T-cell (primary cell): ENCODE measurements at regions not wholly inside any gene's neighbourhood (a gene's known extent, or its start where the extent isn't known, plus 50 kb on each side); places are given as distances from the start of the nearest gene placed in this dataset.
"Not testable (repeated sequence)": the region's sequence is repeated elsewhere in the genome, so short reads cannot be mapped to it uniquely, and the experiment has no call there.

Experiments used
- ATAC-seq, 4 experiments: fragments of 200-7000 bp in 3 of 4; fragments of 150-1000 bp in 1 of 4; cut with Tn5 transposase; replicated peaks in 1 of 4; 1 replicate in 3 of 4; 2 replicates in 1 of 4; pipeline ENCODE4 v1.10.0; 2021; ENCODE audit warnings: moderate library complexity in 3 of 4, mild to moderate bottlenecking in 2 of 4, moderate number of reproducible peaks in 1 of 4
- CTCF ChIA-PET, 2 donors: fragments of 300-600 bp; sonication (Branson Sonifier 250); formaldehyde crosslinking; loops; one replicate each; lab custom pipeline; 2022; ENCODE audit warnings: antibody characterized with exemption in 2 of 2; lab: Charles Lee
- POLR2A ChIA-PET, 2 donors: fragments of 300-600 bp; sonication (Branson Sonifier 250); formaldehyde crosslinking; loops; one replicate each; lab custom pipeline; 2022; ENCODE audit warnings: antibody characterized with exemption in 2 of 2; lab: Charles Lee
- DNase-seq, 35 experiments: peaks; one replicate each; pipeline versions ENCODE4 v3.0.0 to v3.0.0-alpha.2; 2013 to 2023
- H3K27ac ChIP-seq: one replicate; pipeline ENCODE4 v1.5.1; 2013; ENCODE audit warnings: low read length
- H3K27me3 ChIP-seq, 2 experiments: replicated peaks in 1 of 2; 1 replicate in 1 of 2; 2 replicates in 1 of 2; pipeline versions ENCODE4 v1.6.1 to v1.7.0; 2013; ENCODE audit warnings: low read length in 1 of 2, mixed read lengths in 1 of 2; ENCODE audit not compliant: control insufficient read depth in 2 of 2, insufficient read depth in 2 of 2; ENCODE audit errors: extremely low read depth in 1 of 2
- H3K36me3 ChIP-seq, 2 donors: 1 replicate in 1 of 2; 2 replicates in 1 of 2; pipeline versions ENCODE4 v1.6.1 to v1.7.0; 2013; ENCODE audit warnings: low read length in 1 of 2; ENCODE audit not compliant: control insufficient read depth in 2 of 2, insufficient read depth in 1 of 2; ENCODE audit errors: extremely low read depth in 1 of 2
- H3K4me1 ChIP-seq, 2 experiments: 1 replicate in 1 of 2; 2 replicates in 1 of 2; pipeline versions ENCODE4 v1.6.1 to v1.7.0; 2013; ENCODE audit warnings: low read length in 2 of 2, mixed read lengths in 1 of 2; ENCODE audit not compliant: insufficient read depth in 2 of 2, control insufficient read depth in 1 of 2; ENCODE audit errors: extremely low read depth in 1 of 2
- H3K4me3 ChIP-seq, 2 donors: 1 replicate in 1 of 2; 2 replicates in 1 of 2; pipeline versions ENCODE4 v1.5.1 to v1.7.0; 2013; ENCODE audit warnings: mild to moderate bottlenecking in 2 of 2, low read length in 1 of 2, moderate library complexity in 1 of 2; ENCODE audit not compliant: control insufficient read depth in 1 of 2; ENCODE audit errors: extremely low read depth in 1 of 2
- H3K9me3 ChIP-seq: 2 replicates; pipeline ENCODE4 v1.7.0; 2013
- H3K27ac Mint-ChIP-seq, 2 donors: one replicate each; pipeline ENCODE4 v1.8.0; 2020 to 2021; ENCODE audit warnings: mild to moderate bottlenecking in 2 of 2, mixed read lengths in 2 of 2
- H3K27me3 Mint-ChIP-seq, 2 donors: one replicate each; pipeline ENCODE4 v1.8.0; 2021 to 2022; ENCODE audit warnings: mixed read lengths in 2 of 2
- H3K36me3 Mint-ChIP-seq: one replicate; pipeline ENCODE4 v1.8.0; 2021; ENCODE audit warnings: mixed read lengths
- H3K4me1 Mint-ChIP-seq, 3 donors: one replicate each; pipeline ENCODE4 v1.8.0; 2020 to 2022; ENCODE audit warnings: mixed read lengths in 3 of 3, mild to moderate bottlenecking in 1 of 3
- H3K4me3 Mint-ChIP-seq, 3 donors: one replicate each; pipeline ENCODE4 v1.8.0; 2020 to 2022; ENCODE audit warnings: mild to moderate bottlenecking in 3 of 3, mixed read lengths in 3 of 3, moderate library complexity in 3 of 3
- H3K9me3 Mint-ChIP-seq, 3 donors: one replicate each; pipeline ENCODE4 v1.8.0; 2020 to 2022; ENCODE audit warnings: mixed read lengths in 3 of 3
- WGBS: methylation state at CpG from one replicate; pipeline ENCODE4 v1.1.5; 2013; ENCODE audit warnings: missing lambda C conversion rate; ENCODE audit not compliant: insufficient coverage; 5-methylcytosine and 5-hydroxymethylcytosine counted together

DNA sequence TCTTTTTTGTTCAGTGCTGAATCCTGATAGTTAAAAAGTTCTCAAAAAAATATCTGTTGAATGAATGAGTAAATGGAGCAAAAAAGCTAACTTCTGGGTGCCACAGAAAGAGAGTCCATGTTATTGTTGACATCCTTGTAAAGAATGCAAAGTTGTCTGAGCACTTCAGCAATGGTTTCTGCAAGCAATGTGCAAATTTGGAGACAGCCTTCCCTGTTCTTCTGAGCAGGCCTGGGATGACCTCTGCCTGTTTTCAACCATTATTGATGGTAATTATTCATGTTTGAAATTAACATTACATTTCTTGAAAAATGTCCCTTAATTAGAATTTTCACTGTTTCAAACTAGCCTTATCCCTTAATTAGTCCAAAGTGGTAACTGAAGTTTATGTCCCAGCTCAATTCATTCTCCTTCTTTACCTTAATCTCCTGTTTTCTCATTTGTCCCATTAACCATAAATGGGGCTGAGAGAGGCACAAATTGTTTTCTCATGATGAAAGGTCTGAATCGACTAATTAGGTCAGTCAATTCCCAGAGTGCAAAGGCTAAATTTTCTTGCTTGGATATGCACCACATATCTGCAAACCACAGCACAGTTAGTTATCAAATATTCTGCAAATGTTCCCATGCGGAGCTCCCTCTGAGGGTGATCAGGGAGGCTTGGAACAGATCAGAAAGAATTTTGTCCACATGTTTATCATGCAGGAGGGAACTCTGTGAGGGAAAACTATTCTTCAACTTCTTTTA is 139.4 kb upstream of the KRR1 start:
- Mint-ChIP-seq H3K4me1 (peaks cover 0 to 7% (median 7%) of the 10 kb centered on the region in 3 donors), H3K4me3 (no peak overlapping the region), H3K27me3 (peaks cover 4 to 9% of the 10 kb centered on the region in 2 donors), H3K36me3 (no peaks in the 10 kb centered on the region), H3K9me3 (no peaks in the 10 kb centered on the region), H3K27ac (no peak overlapping the region)
- no peak overlapping the region for H3K4me3 ChIP-seq
- H3K27ac ChIP-seq = no peak overlapping the region
- no peak for DNase-seq
- ChIA-PET POLR2A (no interaction called here), CTCF (no interaction called here)
- H3K9me3 ChIP-seq = no peaks in the 10 kb centered on the region
- H3K4me1 ChIP-seq = no peaks in the 10 kb centered on the region
- 60% methylated on average over 1 of the region's 2 CpGs for WGBS
- no peak for ATAC-seq
- H3K27me3 ChIP-seq = no peaks in the 10 kb centered on the region
- no peaks in the 10 kb centered on the region for H3K36me3 ChIP-seq

DNA sequence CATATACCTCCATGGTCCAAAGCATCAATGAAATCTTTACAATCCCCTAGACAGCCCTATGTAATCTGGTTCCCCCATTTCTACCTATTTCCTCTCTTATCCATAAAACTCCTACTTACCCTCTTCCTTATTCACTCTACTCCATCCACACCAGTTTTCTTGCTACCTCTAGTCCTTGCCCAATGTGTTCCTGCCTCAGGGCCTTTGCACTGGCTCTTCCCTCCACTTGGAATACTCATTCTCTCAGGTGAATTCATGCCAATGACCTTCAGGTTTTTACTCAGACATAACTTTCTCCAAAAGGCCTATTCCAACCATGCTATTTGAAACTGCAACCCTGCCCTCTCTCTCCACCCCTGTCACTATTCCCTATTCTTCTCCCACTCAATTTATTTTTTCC is 138.7 kb upstream of the KRR1 start:
- POLR2A ChIA-PET = no interaction called here

DNA sequence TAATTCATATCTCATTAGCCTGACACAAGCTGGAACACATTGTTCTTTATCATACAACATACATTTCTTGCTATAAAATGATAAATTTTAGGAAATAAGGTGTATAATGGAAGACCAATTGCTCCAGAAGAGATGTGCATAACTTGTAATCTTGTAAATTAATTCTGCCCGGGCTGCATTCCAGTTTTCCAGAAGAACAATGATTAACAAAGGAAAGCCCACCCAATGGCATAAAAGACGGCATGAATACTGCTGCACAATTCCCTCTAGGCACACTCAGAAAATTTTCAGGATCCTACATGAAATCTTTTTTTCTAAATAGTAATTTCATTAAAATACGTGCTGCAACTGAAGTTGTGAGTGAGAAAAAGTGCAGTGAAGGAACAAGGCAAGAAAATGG is 137.4 kb upstream of the KRR1 start:
- Histone ChIP-seq H3K36me3 (no peaks in the 10 kb centered on the region), H3K4me1 (no peaks in the 10 kb centered on the region), H3K9me3 (no peaks in the 10 kb centered on the region), H3K4me3 (no peak overlapping the region), H3K27me3 (no peaks in the 10 kb centered on the region), H3K27ac (no peak overlapping the region)
- Mint-ChIP-seq H3K36me3 (no peaks in the 10 kb centered on the region), H3K4me3 (no peak overlapping the region), H3K9me3 (no peaks in the 10 kb centered on the region), H3K27me3 (peaks cover 4 to 14% of the 10 kb centered on the region in 2 donors), H3K4me1 (no peaks in the 10 kb centered on the region), H3K27ac (no peak overlapping the region)
- WGBS = 100% methylated on average over 1 of the region's 3 CpGs
- DNase-seq (no peak), ATAC-seq (no peak)
- POLR2A ChIA-PET = no interaction called here
- CTCF ChIA-PET = no interaction called here

More for the DNA sequence above, 138.7 kb upstream of the KRR1 start:
- H3K27me3 ChIP-seq = no peaks in the 10 kb centered on the region
- H3K27ac Mint-ChIP-seq = no peak overlapping the region
- no peak for ATAC-seq
- DNase-seq = no peak
- no peaks in the 10 kb centered on the region for H3K4me1 ChIP-seq
- no peaks in the 10 kb centered on the region for H3K36me3 ChIP-seq
- no peaks in the 10 kb centered on the region for H3K9me3 Mint-ChIP-seq
- no peak overlapping the region for H3K27ac ChIP-seq
- no peaks in the 10 kb centered on the region for H3K9me3 ChIP-seq
- H3K27me3 Mint-ChIP-seq = peaks cover 4 to 9% of the 10 kb centered on the region in 2 donors
- H3K4me1 Mint-ChIP-seq = peaks cover 0 to 1% (median 1%) of the 10 kb centered on the region in 3 donors
- CTCF ChIA-PET = no interaction called here
- no peak overlapping the region for H3K4me3 Mint-ChIP-seq
- no peaks in the 10 kb centered on the region for H3K36me3 Mint-ChIP-seq
- no peak overlapping the region for H3K4me3 ChIP-seq

DNA sequence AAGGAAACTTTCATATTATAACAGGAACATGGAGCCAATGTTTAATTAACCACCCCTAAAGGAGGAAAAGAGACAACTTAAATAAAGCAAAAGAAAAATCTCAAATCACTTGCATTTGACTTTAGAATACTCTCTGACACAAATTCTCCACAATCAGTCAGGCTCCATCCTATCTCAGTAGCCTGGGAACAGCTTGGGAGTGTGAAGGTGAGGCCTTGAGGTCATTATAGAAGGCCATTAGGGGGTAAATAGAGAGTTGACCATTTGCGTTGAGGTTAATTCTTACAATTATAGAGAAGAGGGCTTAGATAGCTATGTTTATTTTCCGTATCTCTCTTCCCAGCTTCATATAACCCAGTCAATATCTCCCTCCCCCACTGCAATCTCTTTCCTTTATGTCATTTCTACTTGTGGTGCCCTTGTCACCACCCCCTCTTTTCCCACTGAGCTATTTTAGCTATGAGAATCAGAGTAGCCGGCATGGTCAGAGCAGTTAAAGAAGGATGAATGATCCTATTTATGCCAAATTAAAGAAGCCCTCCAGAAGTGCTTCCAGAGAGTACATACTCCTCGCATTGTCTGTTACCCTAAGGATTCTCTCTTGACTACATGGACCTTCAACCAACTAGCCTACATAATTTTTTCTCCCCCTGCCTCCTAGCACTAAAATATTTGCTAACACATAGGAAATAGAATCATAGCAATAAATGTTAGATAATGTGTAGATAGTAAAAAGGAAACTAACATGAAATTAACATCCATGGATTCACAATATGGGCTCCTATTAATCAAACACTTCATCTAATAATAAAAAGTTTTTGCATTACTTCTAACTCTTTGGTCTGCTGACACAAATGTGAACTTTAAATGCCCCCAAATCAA is 135.2 kb upstream of the KRR1 start:
- Mint-ChIP-seq H3K4me3 (no peak overlapping the region), H3K9me3 (no peaks in the 10 kb centered on the region), H3K4me1 (peaks cover 0 to 4% (median under 1%) of the 10 kb centered on the region in 3 donors), H3K27ac (no peak overlapping the region), H3K36me3 (no peaks in the 10 kb centered on the region), H3K27me3 (peaks cover 4 to 14% of the 10 kb centered on the region in 2 donors)
- POLR2A ChIA-PET = interaction anchor here (0.6 to 0.7 kb wide), 2 partner anchors 162 to 823 kb away, joined by 3 read pairs; no protein-coding TSS in a partner anchor
- no peak overlapping the region for H3K27ac ChIP-seq
- H3K36me3 ChIP-seq = no peaks in the 10 kb centered on the region
- H3K4me1 ChIP-seq = peaks cover 0 to 1% of the 10 kb centered on the region in 2 experiments
- no peak overlapping the region for H3K4me3 ChIP-seq
- CTCF ChIA-PET = no interaction called here
- H3K27me3 ChIP-seq = no peaks in the 10 kb centered on the region
- 100% methylated on average over 1 of the region's 4 CpGs for WGBS
- no peak for DNase-seq
- no peaks in the 10 kb centered on the region for H3K9me3 ChIP-seq
- no peak for ATAC-seq

DNA sequence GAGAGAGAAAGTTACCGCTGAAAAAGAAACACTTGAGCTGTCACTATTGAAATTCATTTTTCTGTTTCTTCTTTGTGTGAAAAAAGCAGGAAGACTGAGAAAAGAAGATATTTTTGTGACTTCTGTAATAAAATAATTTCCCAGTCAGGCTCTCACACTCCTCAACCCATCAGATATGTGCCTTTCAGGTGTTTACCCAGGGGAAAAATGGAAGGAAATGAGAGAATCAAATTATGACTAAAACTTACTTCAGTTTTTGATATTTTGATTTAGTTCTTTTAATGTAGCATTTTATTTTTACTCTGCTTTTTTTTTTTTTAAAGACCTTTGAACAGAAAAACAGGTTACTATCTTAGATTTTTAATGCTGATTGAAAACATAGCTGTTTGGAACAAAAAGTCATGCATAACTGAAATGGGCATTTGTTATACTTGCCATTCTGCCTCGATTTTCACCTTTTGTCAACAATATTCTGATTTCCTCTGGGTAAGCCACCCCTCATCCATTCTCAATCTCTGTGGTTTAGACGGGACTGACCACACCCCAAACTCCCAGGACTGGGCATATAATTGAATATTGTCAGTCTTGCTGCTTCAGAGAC is 133.2 kb upstream of the KRR1 start:
- Histone ChIP-seq H3K27ac (no peak overlapping the region), H3K9me3 (no peaks in the 10 kb centered on the region), H3K4me3 (no peak overlapping the region), H3K4me1 (peaks cover 0 to 6% of the 10 kb centered on the region in 2 experiments), H3K36me3 (no peaks in the 10 kb centered on the region), H3K27me3 (no peaks in the 10 kb centered on the region)
- H3K36me3 Mint-ChIP-seq = no peaks in the 10 kb centered on the region
- ATAC-seq = no peak
- WGBS = no CpG with 5 or more reads among the region's 3 CpGs
- H3K27me3 Mint-ChIP-seq = peaks cover 0 to 9% of the 10 kb centered on the region in 2 donors
- ChIA-PET POLR2A (interaction anchor here in 1 of 2 donors (0.6 kb wide), 1 partner anchor 110 kb away, joined by 3 read pairs; no protein-coding TSS in a partner anchor), CTCF (no interaction called here)
- DNase-seq = no peak
- no peak overlapping the region for H3K4me3 Mint-ChIP-seq
- H3K27ac Mint-ChIP-seq = no peak overlapping the region
- no peaks in the 10 kb centered on the region for H3K9me3 Mint-ChIP-seq
- peaks cover 0 to 17% (median 10%) of the 10 kb centered on the region in 3 donors for H3K4me1 Mint-ChIP-seq

DNA sequence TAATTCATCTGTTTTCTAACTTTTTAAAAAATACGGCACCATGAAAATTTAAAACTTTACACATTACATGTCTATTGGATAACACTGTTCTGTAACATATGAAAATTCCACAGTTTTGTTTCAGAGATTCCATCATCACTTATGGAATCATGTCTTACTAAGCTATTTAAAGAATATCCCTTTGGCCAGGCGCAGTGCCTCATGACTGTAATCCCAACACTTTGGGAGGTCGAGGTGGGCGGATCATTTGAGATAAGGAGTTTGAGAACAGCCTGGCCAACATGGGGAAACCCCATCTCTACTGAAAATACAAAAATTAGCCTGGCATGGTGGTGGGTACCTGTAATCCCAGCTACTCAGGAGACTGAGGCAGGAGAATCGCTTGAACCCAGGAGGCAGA is 131.7 kb upstream of the KRR1 start:
- no CpG with 5 or more reads among the region's 5 CpGs for WGBS

More for the DNA sequence above, 131.7 kb upstream of the KRR1 start:
- H3K4me3 ChIP-seq, H3K4me3 Mint-ChIP-seq, H3K27me3 ChIP-seq, H3K9me3 ChIP-seq, H3K4me1 ChIP-seq, H3K36me3 Mint-ChIP-seq, DNase-seq, POLR2A ChIA-PET, ATAC-seq, H3K27ac ChIP-seq, H3K27me3 Mint-ChIP-seq, H3K9me3 Mint-ChIP-seq, H3K36me3 ChIP-seq, CTCF ChIA-PET, H3K27ac Mint-ChIP-seq: not testable (repeated sequence)
- H3K4me1 Mint-ChIP-seq = peaks cover 0 to 17% (median 10%) of the 10 kb centered on the region in 3 donors
